Inferior parietal cortex (tissue), 1 donor: ENCODE measurements at regions not wholly inside any gene's neighbourhood (a gene's known extent, or its start where the extent isn't known, plus 50 kb on each side); places are given as distances from the start of the nearest gene placed in this dataset.
"Not testable (repeated sequence)": the region's sequence is repeated elsewhere in the genome, so short reads cannot be mapped to it uniquely, and the experiment has no call there.

ENCODE experiments used
- DNase-seq: peaks from one replicate; pipeline ENCODE4 v3.0.0-alpha.2; 2016; ENCODE audit errors: extremely low spot score

DNA sequence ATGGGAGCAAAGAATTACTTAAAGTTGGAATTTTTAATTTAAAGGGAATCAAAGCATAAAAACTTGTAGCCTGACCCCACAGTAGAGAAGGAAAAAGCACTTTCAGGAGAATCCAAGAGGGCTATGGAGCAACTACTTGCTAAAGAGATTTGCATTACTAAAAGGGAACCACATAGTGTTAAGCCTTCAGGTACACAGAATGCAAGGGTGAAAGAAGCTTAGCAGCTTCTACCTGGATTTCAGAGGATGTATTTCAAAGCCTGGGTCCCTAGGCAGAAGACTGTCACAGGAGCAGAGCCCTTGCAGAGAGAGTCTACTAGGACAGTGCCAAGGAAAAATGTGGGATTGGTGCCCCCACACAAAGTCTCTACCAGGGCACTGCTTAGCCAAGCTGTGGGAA lies 575.0 kb downstream of the GBE1 start:
- no peak for DNase-seq

DNA sequence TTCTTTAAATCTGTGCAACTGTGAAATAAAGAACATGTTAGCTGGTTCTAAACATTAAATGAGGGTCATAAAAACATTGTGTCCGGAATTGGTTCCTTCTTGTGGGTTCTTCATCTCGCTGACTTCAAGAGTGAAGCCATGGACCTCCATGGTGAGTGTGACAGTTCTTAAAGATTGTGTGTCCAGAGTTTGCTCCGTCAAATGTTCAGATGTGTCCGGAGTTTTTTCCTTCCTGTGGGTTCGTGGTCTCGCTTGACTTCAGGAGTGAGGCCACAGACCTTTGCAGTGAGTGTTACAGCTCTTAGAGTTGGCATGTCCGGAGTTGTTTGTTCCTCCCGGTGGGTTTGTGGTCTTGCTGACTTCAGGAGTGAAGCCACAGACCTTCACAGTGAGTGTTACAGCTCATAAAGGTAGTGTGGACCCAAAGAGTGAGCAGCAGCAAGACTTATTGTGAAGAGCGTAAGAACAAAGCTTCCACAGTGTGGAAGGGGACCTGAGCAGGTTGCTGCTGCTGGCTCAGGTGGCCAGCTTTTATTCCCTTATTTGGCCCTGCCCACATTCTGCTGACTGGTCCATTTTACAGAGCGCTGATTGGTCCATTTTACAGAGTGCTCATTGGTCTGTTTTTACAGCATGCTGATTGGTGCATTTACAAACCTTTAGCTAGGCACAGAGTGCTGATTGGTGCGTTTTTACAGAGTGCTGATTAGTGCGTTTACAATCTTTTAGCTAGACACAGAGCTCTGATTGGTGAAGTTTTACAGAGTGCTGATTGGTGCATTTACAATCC lies 579.2 kb downstream of the GBE1 start:
- not testable (repeated sequence) for DNase-seq

DNA sequence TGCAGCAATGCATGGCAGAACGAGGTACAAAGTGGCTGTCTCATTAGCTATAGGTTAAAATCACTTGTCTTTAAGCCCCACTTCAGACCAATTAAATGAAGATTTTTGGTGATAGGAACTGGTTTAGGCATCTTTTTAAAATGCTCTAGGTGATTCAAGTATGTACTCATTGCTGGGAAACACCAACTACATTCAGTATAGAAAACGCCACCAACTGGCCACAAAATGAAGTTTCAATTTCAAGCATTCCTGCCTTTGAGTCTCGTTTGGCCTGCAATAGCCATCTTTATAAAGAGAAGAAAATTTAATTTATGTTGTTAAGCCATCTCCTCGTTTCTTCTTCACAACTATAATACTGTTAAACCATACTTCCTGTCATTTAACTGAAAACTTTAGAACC lies 587.9 kb downstream of the GBE1 start:
- DNase-seq: no peak

DNA sequence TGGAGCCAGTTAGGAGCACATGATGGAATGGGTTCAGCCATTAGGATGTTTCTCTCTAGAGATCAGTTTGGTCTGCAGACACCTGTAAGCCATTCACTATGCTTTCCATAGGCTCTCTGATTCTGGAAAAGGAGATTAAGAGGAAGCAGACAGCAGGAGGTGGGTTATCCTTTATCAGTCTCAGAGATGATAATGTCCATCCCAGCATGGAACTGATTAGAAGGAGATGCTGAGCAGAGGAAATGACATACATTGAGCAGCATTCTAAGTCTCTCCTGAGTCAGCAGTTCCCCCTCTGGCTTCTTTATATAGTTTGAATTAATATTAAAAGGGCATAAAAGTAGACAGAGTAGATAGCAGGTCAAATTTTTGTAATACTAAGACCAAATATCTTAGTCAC lies 591.1 kb downstream of the GBE1 start:
- DNase-seq: no peak

DNA sequence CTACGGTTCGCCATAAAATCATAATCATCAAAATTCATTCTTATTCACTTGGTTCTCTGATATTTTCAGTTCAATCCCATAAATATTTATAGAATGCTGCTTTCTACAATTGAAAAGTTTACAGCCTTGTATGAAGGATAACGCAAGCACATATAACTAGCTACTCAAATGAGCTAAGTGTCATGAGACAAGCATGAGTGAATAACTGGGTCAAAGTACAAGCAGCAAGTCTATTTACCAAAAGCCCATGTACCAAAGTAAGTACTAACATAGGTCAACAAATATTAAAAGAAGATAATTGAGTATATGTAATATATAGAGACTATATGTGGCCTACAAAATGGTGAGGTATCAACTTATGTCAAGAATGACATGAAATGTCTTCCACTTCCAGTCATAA lies 596.6 kb downstream of the GBE1 start:
- no peak for DNase-seq

DNA sequence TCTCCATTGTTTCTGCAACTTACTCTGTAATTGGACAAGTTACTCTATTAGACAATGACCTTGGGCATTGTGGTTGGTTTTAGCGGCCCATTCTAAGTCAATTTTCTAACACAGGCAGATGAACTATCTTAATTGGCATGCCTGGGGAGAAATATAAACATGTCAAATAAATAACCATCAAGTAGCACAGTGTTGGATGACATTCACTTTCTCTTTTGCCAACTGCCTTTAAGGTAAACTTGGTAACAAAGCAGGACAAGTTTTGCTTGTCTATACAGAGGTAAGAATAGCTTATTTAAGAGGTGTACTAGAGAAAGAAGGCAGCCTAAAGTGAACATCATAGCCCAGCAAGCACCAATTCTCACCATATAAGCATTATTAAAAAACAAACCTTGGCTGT lies 599.6 kb downstream of the GBE1 start:
- no peak for DNase-seq

DNA sequence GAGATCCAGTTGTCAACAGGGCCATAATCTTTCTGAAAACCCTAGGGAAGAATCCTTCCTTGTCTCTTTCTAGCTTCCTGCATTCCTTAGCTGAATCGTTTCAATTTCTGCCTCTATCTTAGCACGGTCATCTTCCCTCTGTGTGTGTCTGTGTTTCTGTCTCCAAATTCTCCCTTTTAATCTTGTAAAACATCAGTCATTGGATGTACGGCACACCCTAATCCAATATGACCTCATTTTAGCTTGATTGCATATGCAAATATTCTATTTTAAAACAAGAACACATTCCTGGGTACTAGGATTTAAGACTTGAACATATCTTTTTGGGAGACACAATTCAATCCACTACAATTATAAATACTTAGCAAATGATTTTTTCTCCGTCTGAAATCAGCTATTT lies 600.3 kb downstream of the GBE1 start:
- no peak for DNase-seq

DNA sequence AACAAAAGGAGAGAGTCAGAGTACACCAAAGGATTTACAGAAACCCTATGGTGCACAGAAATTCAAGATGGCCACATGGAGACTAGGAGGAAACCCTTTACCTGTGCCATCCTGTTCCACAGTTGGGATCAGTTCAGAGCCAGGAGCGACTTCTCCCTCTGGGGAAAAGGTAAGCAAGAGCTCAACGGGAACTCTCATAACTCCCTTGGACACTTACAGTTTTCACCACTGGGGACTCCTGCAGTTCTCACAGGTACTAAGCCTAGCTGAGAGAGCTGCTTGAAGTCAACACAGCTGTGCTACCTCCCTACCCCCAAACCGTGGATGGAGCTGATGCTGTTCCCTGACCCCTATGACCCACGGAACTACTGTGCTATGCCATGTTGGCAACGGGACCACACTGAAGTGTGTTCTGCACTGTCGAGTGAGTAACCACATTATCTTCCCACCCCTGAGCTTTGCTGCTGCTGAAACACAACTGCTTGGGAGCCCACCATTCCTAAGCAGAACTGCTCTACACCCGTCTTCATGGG lies 606.8 kb downstream of the GBE1 start:
- no peak for DNase-seq

DNA sequence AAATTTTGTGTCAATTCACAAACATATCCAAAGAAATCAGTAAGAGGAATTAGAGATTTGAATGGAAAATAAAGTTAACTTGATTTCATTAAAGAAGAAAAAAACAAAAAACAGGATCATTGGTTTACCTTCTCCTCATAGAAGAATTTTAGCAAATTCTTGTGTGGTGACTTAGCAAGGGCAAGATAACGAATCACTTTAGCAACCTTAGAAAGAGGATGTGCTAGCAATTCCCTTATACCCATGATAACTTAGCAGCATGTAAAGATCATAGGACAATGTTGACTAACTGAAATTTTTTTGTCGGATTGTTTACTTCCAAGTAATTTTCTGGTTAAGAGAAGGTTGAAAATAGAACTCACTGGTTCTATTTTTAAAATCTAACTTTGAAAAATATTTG lies 609.3 kb downstream of the GBE1 start:
- DNase-seq: no peak

DNA sequence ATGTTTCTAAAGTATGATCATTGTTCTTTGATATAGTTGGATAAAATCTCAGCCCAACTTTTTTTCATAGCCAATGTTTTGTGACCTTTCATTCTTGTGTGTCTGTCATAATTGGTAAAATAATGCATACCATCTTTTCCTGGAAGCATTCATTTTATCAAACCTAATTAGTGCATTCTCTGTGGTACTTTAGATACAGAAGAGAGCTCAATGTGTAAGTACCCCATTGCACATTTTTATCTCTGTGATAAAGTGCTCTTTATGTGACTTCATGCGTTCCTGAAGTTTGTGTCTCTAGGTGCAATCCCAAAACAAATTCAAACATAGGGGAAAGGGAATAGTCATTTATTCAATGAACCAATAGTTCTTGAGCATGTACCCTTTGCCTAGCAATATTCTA lies 628.5 kb downstream of the GBE1 start:
- no peak for DNase-seq

DNA sequence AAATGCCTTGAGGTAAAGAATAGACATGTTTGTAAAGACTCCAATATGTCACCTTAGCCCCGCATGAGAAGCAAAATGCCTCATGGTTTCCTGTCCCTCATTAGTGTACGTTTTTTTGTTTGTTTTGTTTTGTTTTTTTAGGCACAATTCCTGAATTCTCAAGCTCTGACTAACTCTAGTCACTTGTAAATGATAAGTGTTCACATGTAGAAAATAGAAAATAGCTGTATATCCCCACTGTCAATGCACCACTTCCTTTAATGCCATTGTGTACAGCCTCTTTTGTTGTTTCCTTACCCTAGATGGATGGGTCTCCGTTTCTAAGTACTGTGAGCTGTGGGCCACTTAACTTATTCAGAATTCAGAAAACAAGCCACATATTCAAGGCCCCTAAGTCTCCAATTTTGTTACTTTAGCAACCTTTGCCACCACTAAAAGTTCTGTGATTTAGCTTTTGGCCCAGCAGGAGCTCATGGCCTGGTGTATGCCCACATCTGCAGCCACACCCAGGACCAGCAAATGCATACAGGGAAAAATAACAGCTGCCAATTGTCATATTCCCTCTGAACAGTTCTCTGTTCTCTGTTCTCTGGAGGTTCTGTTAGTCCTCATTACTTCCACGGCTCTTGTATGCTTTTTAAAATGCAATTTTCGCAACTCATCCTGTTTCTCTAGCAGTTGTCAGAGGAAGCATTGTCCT lies 655.5 kb downstream of the GBE1 start:
- no peak for DNase-seq

DNA sequence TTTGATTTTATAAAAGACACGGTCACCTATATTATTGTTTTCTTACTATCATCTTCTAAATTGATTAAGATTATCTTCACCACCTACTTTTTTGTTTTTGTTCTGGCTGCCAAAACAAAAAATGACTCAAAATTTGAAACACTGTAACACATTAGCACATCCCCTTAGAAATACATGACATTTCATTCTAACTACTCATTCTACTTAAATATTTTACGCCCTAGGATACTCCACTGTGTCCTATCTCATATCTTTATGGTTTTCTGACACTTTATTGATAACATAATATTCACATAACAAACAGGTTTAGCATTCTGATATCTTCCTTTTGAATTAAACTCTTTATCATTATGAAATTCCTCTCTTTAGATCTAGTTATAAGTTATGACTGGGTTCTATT lies 656.2 kb downstream of the GBE1 start:
- DNase-seq: no peak

DNA sequence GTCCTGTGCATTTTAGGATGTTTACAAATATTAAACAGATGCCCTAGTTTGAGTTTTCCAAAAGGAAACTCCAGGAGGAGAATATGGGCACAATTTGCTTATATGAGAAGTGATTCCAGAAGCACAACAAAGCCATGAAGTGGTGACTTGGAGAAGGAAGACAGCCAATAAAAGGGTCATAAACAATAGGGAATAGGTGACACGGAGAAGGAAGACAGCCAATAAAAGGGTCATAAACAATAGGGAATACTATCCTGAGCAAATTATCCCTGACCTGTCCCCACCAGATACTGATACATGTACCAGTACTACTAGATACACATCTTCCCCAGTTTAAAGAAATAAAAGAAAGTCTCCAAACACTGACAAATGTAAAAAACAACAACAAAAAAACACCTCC lies 663.6 kb downstream of the GBE1 start:
- no peak for DNase-seq

DNA sequence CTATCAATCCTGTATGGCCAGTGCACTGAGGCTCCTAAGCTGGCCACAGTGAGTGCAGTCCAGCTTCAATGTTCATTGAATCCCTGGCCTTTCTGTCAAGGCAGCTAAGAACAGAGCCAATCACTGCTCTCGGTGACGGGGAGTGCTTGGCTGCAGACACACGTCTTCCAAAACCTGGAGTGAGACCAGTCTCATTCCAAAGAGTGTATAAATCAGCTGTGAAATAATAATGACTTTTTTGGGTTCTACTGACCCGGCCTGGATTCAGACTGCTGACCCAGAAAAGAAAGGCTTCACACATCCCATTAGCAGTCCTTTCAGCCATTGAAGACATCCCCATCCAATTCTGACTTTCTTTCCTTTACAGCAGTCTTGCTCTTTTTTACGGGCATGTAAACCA lies 665.5 kb downstream of the GBE1 start:
- no peak for DNase-seq

DNA sequence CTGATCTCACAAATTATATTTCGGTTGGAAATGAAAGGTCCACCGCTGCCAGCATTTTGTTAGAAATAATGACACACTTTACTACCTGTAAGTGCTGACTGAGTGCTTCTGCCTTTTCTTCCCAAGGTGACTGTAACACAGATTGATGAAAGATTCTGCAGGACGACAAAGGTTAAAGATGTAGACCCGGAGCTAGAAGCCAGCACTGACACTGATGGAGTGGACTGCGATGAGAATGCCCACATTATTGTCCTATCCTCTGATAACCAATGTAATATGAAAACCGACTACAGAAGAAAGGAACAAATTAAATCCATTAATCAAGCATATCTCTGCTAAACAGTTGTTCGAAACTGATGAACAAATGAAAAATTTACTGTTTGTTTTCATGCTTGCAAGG lies 666.5 kb downstream of the GBE1 start:
- DNase-seq: no peak

DNA sequence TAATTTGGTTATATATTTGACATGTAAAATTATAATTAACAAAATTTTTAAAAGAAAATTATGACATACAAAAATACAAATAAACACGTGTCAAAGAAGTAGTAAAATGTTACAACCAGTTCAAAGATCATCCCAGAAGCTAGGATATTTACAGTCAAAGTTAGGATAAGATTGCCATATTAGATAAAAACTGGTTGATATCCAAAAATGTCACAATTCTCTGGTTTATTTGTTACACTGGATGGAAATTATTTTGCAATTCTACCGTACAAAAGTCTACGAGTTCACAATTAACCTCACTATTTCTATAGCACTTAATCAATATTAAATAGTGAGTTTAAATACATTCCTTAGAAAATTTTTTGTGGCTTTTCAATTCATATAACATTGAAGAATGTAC lies 673.8 kb downstream of the GBE1 start:
- DNase-seq: no peak

DNA sequence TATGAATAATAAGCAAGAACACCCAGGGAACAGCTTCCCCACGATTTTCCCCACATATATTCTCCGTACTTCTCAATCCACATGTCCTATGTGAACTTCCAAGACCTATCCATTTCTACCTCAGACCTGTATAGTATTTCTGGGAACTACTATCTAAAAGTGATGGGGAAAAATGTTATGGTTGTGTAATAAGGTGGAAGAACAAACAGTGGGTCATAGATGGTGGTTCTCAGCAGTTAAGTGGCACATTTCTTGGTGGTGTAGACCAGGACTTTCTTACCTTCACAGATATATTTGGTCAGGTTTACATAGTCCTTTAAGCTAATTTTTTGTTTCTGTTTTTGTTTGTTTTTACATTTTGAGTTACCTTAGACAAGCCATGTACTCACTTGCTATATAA lies 675.1 kb downstream of the GBE1 start:
- no peak for DNase-seq

DNA sequence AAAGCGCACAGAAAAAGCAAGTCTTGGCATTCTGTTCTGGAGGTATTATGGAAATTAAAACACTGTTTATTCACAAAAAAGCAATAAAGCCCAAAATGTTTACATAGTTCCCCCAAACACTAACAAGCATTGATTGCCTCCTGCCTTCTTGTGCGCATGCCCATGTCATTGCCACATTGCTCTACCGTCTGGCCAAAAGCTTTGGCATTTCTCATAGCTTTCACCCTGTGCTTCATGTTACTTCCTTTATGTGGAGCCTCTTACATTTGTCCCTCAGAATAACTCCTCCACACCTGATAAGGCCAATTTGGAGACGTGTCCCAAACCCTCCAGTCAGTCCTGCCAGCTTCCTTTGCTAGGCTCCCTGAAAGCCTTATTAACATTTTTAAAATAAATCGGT lies 680.8 kb downstream of the GBE1 start:
- no peak for DNase-seq

DNA sequence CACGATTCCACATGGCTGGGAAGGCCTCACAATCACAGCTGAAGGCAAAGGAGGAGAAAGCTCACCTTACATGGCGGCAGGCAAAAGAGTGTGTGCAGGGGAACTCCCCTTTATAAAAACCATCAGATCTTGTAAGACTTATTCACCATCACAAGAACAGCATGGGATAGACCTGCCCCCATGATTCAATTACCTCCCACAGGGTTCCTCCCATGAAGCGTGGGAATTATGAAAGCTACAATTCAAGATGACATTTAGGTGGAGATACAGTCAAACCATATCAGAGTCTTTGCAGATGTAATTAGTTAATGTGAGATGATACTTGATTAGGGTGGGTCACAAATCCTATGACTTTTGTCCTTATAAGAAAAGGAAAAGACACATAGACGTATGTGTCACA lies 688.9 kb downstream of the GBE1 start:
- DNase-seq: no peak

DNA sequence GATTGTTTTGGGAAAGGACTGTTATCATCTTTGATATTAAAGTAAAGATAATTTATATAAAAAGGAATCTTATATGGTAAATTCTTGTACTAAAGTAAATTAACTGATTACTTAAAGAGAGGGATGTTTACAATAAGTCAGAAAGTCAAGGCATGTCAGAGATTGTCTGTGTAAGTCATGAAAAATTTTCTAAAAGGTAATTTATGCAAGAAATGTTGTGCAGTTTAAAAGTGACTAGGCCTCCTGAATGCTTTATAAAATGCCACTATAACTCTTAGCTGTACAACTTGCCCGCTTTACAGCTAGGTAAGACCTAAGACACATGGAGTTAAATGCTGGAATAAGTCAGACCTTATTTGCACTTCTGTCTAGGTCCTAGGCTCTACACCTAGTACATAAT lies 692.9 kb downstream of the GBE1 start:
- no peak for DNase-seq

DNA sequence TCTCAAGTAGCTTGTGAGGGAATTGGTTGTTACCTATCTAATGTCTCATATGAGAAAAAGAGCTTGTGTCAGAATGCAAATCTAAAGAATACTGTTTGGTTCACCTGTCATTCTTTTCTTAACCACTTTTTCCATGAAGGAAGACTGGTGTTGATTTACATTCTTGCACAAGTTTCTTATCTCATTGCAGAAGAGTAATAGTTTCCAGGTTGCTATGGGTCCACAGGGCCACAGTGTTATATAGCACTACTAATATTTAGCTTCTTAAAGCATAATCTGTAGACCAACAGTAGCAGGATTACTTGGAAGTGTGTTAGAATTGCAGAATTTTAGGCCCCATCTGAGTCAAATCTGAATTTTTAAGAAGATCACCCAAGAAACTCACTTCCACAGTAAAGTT lies 697.5 kb downstream of the GBE1 start:
- no peak for DNase-seq

DNA sequence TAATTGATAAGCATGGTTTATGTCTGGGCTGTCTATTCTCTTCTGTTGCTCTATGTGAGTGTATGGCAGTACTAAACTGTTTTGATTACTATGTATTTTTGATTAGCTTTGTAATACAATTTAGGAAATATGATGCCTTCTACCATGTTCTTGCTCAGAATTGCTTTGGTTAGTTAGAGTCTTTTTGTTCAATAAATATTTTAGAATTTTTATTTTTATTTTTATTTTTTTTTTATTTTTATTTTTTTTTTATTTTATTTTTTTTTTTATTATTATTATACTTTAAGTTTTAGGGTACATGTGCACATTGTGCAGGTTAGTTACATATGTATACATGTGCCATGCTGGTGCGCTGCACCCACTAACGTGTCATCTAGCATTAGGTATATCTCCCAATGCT lies 710.3 kb downstream of the GBE1 start:
- DNase-seq: not testable (repeated sequence)

DNA sequence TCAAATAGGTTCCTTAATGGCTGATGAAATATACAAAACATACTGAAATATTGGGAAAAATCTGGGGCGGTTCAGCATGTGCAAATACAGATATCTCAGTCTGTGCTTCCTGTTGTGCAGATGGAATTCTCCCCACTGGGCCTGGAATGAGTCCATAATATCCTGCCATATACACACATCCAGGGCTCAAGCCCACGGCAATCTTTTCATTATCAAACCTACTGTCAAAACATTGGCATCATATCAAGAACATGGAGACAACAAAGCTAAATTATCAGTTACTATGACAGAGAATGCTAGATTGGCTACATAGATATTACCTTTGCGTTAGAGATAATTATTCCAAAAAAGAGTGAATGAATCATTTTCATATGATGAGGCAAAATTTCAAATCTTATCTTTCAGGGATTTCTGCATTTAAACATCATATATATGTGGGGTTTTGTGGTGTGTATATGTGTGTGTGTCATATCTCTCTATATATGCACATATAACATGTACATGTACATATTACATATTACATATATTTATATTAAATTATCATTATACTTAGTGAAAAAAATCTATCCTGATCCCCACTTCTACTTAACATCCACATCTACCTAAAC lies 713.3 kb downstream of the GBE1 start:
- no peak for DNase-seq
